ENCODE measurements at regions not wholly inside any gene's neighbourhood (a gene's known extent, or its start where the extent isn't known, plus 50 kb on each side); places are given as distances from the start of the nearest gene placed in this dataset.
"Not testable (repeated sequence)": the region's sequence is repeated elsewhere in the genome, so short reads cannot be mapped to it uniquely, and the experiment has no call there.

GRCh38 chr11:67753820-67754219 lies 79.4 kb upstream of the ALDH3B2 start:
- ATAC-seq (ENCODE audit: low read depth); H3K36me3 ChIP-seq (replicated peaks in 1 of 2; ENCODE audit: control extremely low read depth in 1 of 2, control insufficient read depth in 1 of 2, extremely low read depth in 1 of 2, insufficient read depth in 2 of 2, low read length in 1 of 2); H3K27me3 Mint-ChIP-seq; H3K4me3 Mint-ChIP-seq; H3K27ac Mint-ChIP-seq; H3K9me3 Mint-ChIP-seq (ENCODE audit: insufficient read depth); DNase-seq; H3K79me2 ChIP-seq (ENCODE audit: control insufficient read depth, insufficient read depth, low read length); H3K4me3 ChIP-seq (ENCODE audit: control extremely low read depth in 1 of 5, extremely low read depth in 1 of 5, insufficient read depth in 1 of 5, low read depth in 2 of 5, low read length in 4 of 5); H3K27me3 ChIP-seq (replicated peaks in 1 of 4; ENCODE audit: control extremely low read depth in 1 of 4, control insufficient read depth in 3 of 4, insufficient read depth in 4 of 4, low read length in 3 of 4); POLR2A ChIA-PET; H4K20me1 ChIP-seq (ENCODE audit: control insufficient read depth, insufficient read depth, low read length, poor library complexity, severe bottlenecking); intact Hi-C loops (cut with micrococcal nuclease); H3K9ac ChIP-seq (ENCODE audit: low read length); H3K4me1 ChIP-seq (ENCODE audit: control insufficient read depth in 2 of 2, insufficient read depth in 2 of 2, low read length in 2 of 2); H3K27ac ChIP-seq (ENCODE audit: low read length in 2 of 2); H3K4me1 Mint-ChIP-seq; H3K9me3 ChIP-seq (ENCODE audit: control extremely low read depth in 1 of 3, control insufficient read depth in 2 of 3, insufficient read depth in 1 of 3, low read length in 2 of 3); H3K4me2 ChIP-seq (replicated peaks; ENCODE audit: low read depth, low read length, poor library complexity, severe bottlenecking); H2AFZ ChIP-seq (ENCODE audit: insufficient read depth, low read depth, low read length, poor library complexity, severe bottlenecking); CTCF ChIA-PET: not testable (repeated sequence)
- 85% methylated on average over 3 of the region's 4 CpGs for WGBS (ENCODE audit: insufficient coverage)

- ATAC-seq (ENCODE audit: low read depth) = no peak
- 85% methylated on average over 8 of the region's 11 CpGs for WGBS (ENCODE audit: insufficient coverage)
These were observed 70.8 kb upstream of the ALDH3B2 start for GRCh38 chr11:67745181-67745726.

GRCh38 chr11:67744231-67744630 lies 69.8 kb upstream of the ALDH3B2 start:
- H3K79me2 ChIP-seq (ENCODE audit: control insufficient read depth, insufficient read depth, low read length); H3K4me1 Mint-ChIP-seq; POLR2A ChIA-PET; H3K27ac ChIP-seq (ENCODE audit: low read length in 2 of 2); intact Hi-C loops (cut with micrococcal nuclease); H3K9me3 ChIP-seq (ENCODE audit: control extremely low read depth in 1 of 3, control insufficient read depth in 2 of 3, insufficient read depth in 1 of 3, low read length in 2 of 3); CTCF ChIA-PET; ATAC-seq (ENCODE audit: low read depth); H3K4me3 Mint-ChIP-seq; H3K4me1 ChIP-seq (ENCODE audit: control insufficient read depth in 2 of 2, insufficient read depth in 2 of 2, low read length in 2 of 2); H3K9ac ChIP-seq (ENCODE audit: low read length); H3K4me3 ChIP-seq (ENCODE audit: control extremely low read depth in 1 of 5, extremely low read depth in 1 of 5, insufficient read depth in 1 of 5, low read depth in 2 of 5, low read length in 4 of 5); H3K36me3 ChIP-seq (replicated peaks in 1 of 2; ENCODE audit: control extremely low read depth in 1 of 2, control insufficient read depth in 1 of 2, extremely low read depth in 1 of 2, insufficient read depth in 2 of 2, low read length in 1 of 2); DNase-seq; H3K27me3 ChIP-seq (replicated peaks in 1 of 4; ENCODE audit: control extremely low read depth in 1 of 4, control insufficient read depth in 3 of 4, insufficient read depth in 4 of 4, low read length in 3 of 4); H4K20me1 ChIP-seq (ENCODE audit: control insufficient read depth, insufficient read depth, low read length, poor library complexity, severe bottlenecking); H3K4me2 ChIP-seq (replicated peaks; ENCODE audit: low read depth, low read length, poor library complexity, severe bottlenecking); H3K27ac Mint-ChIP-seq; H3K27me3 Mint-ChIP-seq; H2AFZ ChIP-seq (ENCODE audit: insufficient read depth, low read depth, low read length, poor library complexity, severe bottlenecking); H3K9me3 Mint-ChIP-seq (ENCODE audit: insufficient read depth): not testable (repeated sequence)
- WGBS (ENCODE audit: insufficient coverage) = 96% methylated on average over 6 of the region's 9 CpGs

More at GRCh38 chr11:67745181-67745726, 70.8 kb upstream of the ALDH3B2 start:
- DNase-seq = no peak
- H3K27ac ChIP-seq (ENCODE audit: low read length in 2 of 2) = no peak overlapping the region
- H3K79me2 ChIP-seq (ENCODE audit: control insufficient read depth, insufficient read depth, low read length) = no peaks in the 10 kb centered on the region
- no peak overlapping the region for H2AFZ ChIP-seq (ENCODE audit: insufficient read depth, low read depth, low read length, poor library complexity, severe bottlenecking)
- H3K27ac Mint-ChIP-seq = no peak overlapping the region
- TF ChIP-seq EZH2 (IDR thresholded peaks at IDR 0.05; ENCODE audit: borderline replicate concordance, insufficient read depth, low read depth, low read length, poor library complexity, severe bottlenecking) (no peak), CTCF (IDR thresholded peaks at IDR 0.05) (no peak)
- H3K4me1 Mint-ChIP-seq = peaks cover 8% of the 10 kb centered on the region
- intact Hi-C loops (cut with micrococcal nuclease) = no loop called here
- no peak overlapping the region for H3K4me2 ChIP-seq (replicated peaks; ENCODE audit: low read depth, low read length, poor library complexity, severe bottlenecking)
- peaks cover 7% of the 10 kb centered on the region for H3K27me3 Mint-ChIP-seq
- no peak overlapping the region for H3K4me3 Mint-ChIP-seq
- H3K9me3 Mint-ChIP-seq (ENCODE audit: insufficient read depth) = no peaks in the 10 kb centered on the region
- no peak overlapping the region for H3K9ac ChIP-seq (ENCODE audit: low read length)
- no peaks in the 10 kb centered on the region for H4K20me1 ChIP-seq (ENCODE audit: control insufficient read depth, insufficient read depth, low read length, poor library complexity, severe bottlenecking)
- no peaks in the 10 kb centered on the region for H3K9me3 ChIP-seq (ENCODE audit: control extremely low read depth in 1 of 3, control insufficient read depth in 2 of 3, insufficient read depth in 1 of 3, low read length in 2 of 3)
- no peaks in the 10 kb centered on the region for H3K36me3 ChIP-seq (replicated peaks in 1 of 2; ENCODE audit: control extremely low read depth in 1 of 2, control insufficient read depth in 1 of 2, extremely low read depth in 1 of 2, insufficient read depth in 2 of 2, low read length in 1 of 2)
- POLR2A ChIA-PET = no interaction called here
- CTCF ChIA-PET = no interaction called here
- H3K4me3 ChIP-seq (ENCODE audit: control extremely low read depth in 1 of 5, extremely low read depth in 1 of 5, insufficient read depth in 1 of 5, low read depth in 2 of 5, low read length in 4 of 5) = no peak overlapping the region
- peaks cover 0 to 4% of the 10 kb centered on the region in 2 donors for H3K4me1 ChIP-seq (ENCODE audit: control insufficient read depth in 2 of 2, insufficient read depth in 2 of 2, low read length in 2 of 2)
- H3K27me3 ChIP-seq (replicated peaks in 1 of 4; ENCODE audit: control extremely low read depth in 1 of 4, control insufficient read depth in 3 of 4, insufficient read depth in 4 of 4, low read length in 3 of 4) = no peaks in the 10 kb centered on the region
